ENCODE measurements at regions not wholly inside any gene's neighbourhood (a gene's known extent, or its start where the extent isn't known, plus 50 kb on each side); places are given as distances from the start of the nearest gene placed in this dataset.
"Not testable (repeated sequence)": the region's sequence is repeated elsewhere in the genome, so short reads cannot be mapped to it uniquely, and the experiment has no call there.

GRCh38 chr6:14297118-14297517 is 179.5 kb downstream of the CD83 start:
- DNase-seq = not testable (repeated sequence)

GRCh38 chr6:14300189-14300588 is 182.6 kb downstream of the CD83 start:
- DNase-seq = not testable (repeated sequence)

GRCh38 chr6:14300721-14301120 is 183.1 kb downstream of the CD83 start:
- DNase-seq = not testable (repeated sequence)

GRCh38 chr6:14301477-14301876 is 183.9 kb downstream of the CD83 start:
- not testable (repeated sequence) for DNase-seq

GRCh38 chr6:14305131-14305530 is 187.6 kb downstream of the CD83 start:
- peak; percentile 47 for DNase-seq

- no peak for DNase-seq
These were observed 188.1 kb downstream of the CD83 start for GRCh38 chr6:14305624-14306023.

GRCh38 chr6:14306151-14306906 is 188.8 kb downstream of the CD83 start:
- no peak for DNase-seq

GRCh38 chr6:14309516-14309915 is 191.9 kb downstream of the CD83 start:
- DNase-seq = no peak

GRCh38 chr6:14309951-14310445 is 192.4 kb downstream of the CD83 start:
- DNase-seq = no peak

GRCh38 chr6:14310960-14311359 is 193.4 kb downstream of the CD83 start:
- no peak for DNase-seq

- DNase-seq = no peak
These were observed 195.0 kb downstream of the CD83 start for GRCh38 chr6:14312587-14312986.

- DNase-seq = no peak
These were observed 195.7 kb downstream of the CD83 start for GRCh38 chr6:14313248-14313647.

- no peak for DNase-seq
These were observed 197.8 kb downstream of the CD83 start for GRCh38 chr6:14315353-14315752.

- peak; percentile 18 for DNase-seq
These were observed 199.2 kb downstream of the CD83 start for GRCh38 chr6:14316651-14317386.

GRCh38 chr6:14317387-14317970 is 199.9 kb downstream of the CD83 start:
- DNase-seq = no peak

- no peak for DNase-seq
These were observed 202.8 kb downstream of the CD83 start for GRCh38 chr6:14320332-14320731.

- no peak for DNase-seq
These were observed 204.6 kb downstream of the CD83 start for GRCh38 chr6:14321992-14322772.

- no peak for DNase-seq
These were observed 205.3 kb downstream of the CD83 start for GRCh38 chr6:14322841-14323240.

GRCh38 chr6:14326774-14327173 is 209.2 kb downstream of the CD83 start:
- DNase-seq = no peak

GRCh38 chr6:14328163-14328562 is 210.6 kb downstream of the CD83 start:
- no peak for DNase-seq

GRCh38 chr6:14333556-14334305 is 216.2 kb downstream of the CD83 start:
- DNase-seq = no peak

- DNase-seq = no peak
These were observed 217.5 kb downstream of the CD83 start for GRCh38 chr6:14335071-14335470.

All from stimulated activated CD4-positive, alpha-beta T cell treated with anti-CD3 and anti-CD28 coated beads, Interleukin-1b, Interleukin-23, amount 100 ng/mL, for 48 hours (primary cell).